GM20431 (cell line): ENCODE measurements at regions not wholly inside any gene's neighbourhood (a gene's known extent, or its start where the extent isn't known, plus 50 kb on each side); places are given as distances from the start of the nearest gene placed in this dataset.

Source experiments
- in situ Hi-C: fragments of 300-500 bp; cut with MseI, MboI; formaldehyde crosslinking; loops from one replicate; pipeline ENCODE4 v1.15.0; 2020; ENCODE audit warnings: low sequenced_read_pairs; ENCODE audit not compliant: unreplicated experiment

GRCh38 chr7:156064971-156065386, 252.7 kb upstream of the SHH start:
- in situ Hi-C loops = no loop called here

- in situ Hi-C loops = no loop called here
Observed at GRCh38 chr7:156063241-156063810, 251.1 kb upstream of the SHH start.

- in situ Hi-C loops = no loop called here
Observed at GRCh38 chr7:156062286-156062685, 250.0 kb upstream of the SHH start.

GRCh38 chr7:156061689-156062255, 249.5 kb upstream of the SHH start:
- in situ Hi-C loops = no loop called here

GRCh38 chr7:156060925-156061324, 248.7 kb upstream of the SHH start:
- in situ Hi-C loops = no loop called here

- in situ Hi-C loops = no loop called here
Observed at GRCh38 chr7:156059369-156059768, 247.1 kb upstream of the SHH start.

- in situ Hi-C loops = no loop called here
Observed at GRCh38 chr7:156058248-156058647, 246.0 kb upstream of the SHH start.

- in situ Hi-C loops = no loop called here
Observed at GRCh38 chr7:156056534-156056933, 244.3 kb upstream of the SHH start.

GRCh38 chr7:156055206-156055822, 243.1 kb upstream of the SHH start:
- in situ Hi-C loops = no loop called here

- in situ Hi-C loops = no loop called here
Observed at GRCh38 chr7:156051884-156052283, 239.6 kb upstream of the SHH start.

GRCh38 chr7:156050636-156051569, 238.6 kb upstream of the SHH start:
- in situ Hi-C loops = no loop called here

- in situ Hi-C loops = no loop called here
Observed at GRCh38 chr7:156049366-156049765, 237.1 kb upstream of the SHH start.

GRCh38 chr7:156046031-156046560, 233.8 kb upstream of the SHH start:
- in situ Hi-C loops = no loop called here

GRCh38 chr7:156043416-156044178, 231.3 kb upstream of the SHH start:
- in situ Hi-C loops = no loop called here

GRCh38 chr7:156041398-156041797, 229.1 kb upstream of the SHH start:
- in situ Hi-C loops = no loop called here

- in situ Hi-C loops = no loop called here
Observed at GRCh38 chr7:156039971-156040677, 227.9 kb upstream of the SHH start.

GRCh38 chr7:156039194-156039593, 226.9 kb upstream of the SHH start:
- in situ Hi-C loops = no loop called here

- in situ Hi-C loops = no loop called here
Observed at GRCh38 chr7:156038345-156038744, 226.1 kb upstream of the SHH start.

- in situ Hi-C loops = no loop called here
Observed at GRCh38 chr7:156036153-156036552, 223.9 kb upstream of the SHH start.
